Fibroblast of lung (primary cell): ENCODE measurements at regions not wholly inside any gene's neighbourhood (a gene's known extent, or its start where the extent isn't known, plus 50 kb on each side); places are given as distances from the start of the nearest gene placed in this dataset.

Experiments
- DNase-seq, 2 donors: peaks; one replicate each; pipeline versions ENCODE4 v3.0.0 to v3.0.0-alpha.2; 2010; ENCODE audit warnings: low read depth in 2 of 2
- H2AFZ ChIP-seq: 2 replicates; pipeline ENCODE4 v1.5.1; 2012; ENCODE audit warnings: low read length, control low read depth, inconsistent platforms
- H3K27ac ChIP-seq: 2 replicates; pipeline ENCODE4 v1.5.1; 2011; ENCODE audit warnings: low read length, control low read depth; ENCODE audit not compliant: insufficient read depth
- H3K27me3 ChIP-seq: 2 replicates; pipeline ENCODE4 v1.5.1; 2011; ENCODE audit warnings: mild to moderate bottlenecking, low read length; ENCODE audit not compliant: control insufficient read depth, insufficient read depth
- H3K36me3 ChIP-seq: 2 replicates; pipeline ENCODE4 v1.5.1; 2011; ENCODE audit warnings: low read length; ENCODE audit not compliant: control insufficient read depth, insufficient read depth
- H3K4me1 ChIP-seq: 2 replicates; pipeline ENCODE4 v1.5.1; 2011; ENCODE audit warnings: low read length; ENCODE audit not compliant: control insufficient read depth, insufficient read depth; ENCODE audit errors: extremely low read depth
- H3K4me2 ChIP-seq: 2 replicates; pipeline ENCODE4 v1.5.1; 2011; ENCODE audit warnings: low read length, control low read depth; ENCODE audit not compliant: insufficient read depth; ENCODE audit errors: extremely low read depth
- H3K4me3 ChIP-seq, 4 experiments: fragments of 200-600 bp in 1 of 4; sonication (generic) in 1 of 4; replicated peaks in 1 of 4; 2 replicates each; pipeline ENCODE4 v1.5.1; 2011 to 2016; ENCODE audit warnings: low read length in 4 of 4, low read depth in 3 of 4, mild to moderate bottlenecking in 3 of 4, control low read depth in 2 of 4, inconsistent platforms in 1 of 4, mixed read lengths in 1 of 4; ENCODE audit not compliant: insufficient read depth in 1 of 4; ENCODE audit errors: control extremely low read depth in 1 of 4
- H3K79me2 ChIP-seq: 2 replicates; pipeline ENCODE4 v1.5.1; 2012; ENCODE audit warnings: mild to moderate bottlenecking, low read length, inconsistent platforms; ENCODE audit not compliant: control insufficient read depth, insufficient read depth
- H3K9ac ChIP-seq: 2 replicates; pipeline ENCODE4 v1.5.1; 2011; ENCODE audit warnings: mild to moderate bottlenecking, low read length, control low read depth; ENCODE audit not compliant: insufficient read depth
- H3K9me3 ChIP-seq: 2 replicates; pipeline ENCODE4 v1.5.1; 2012; ENCODE audit warnings: low read depth, low read length; ENCODE audit not compliant: control insufficient read depth, insufficient read depth
- H4K20me1 ChIP-seq: 2 replicates; pipeline ENCODE4 v1.5.1; 2011; ENCODE audit warnings: low read length; ENCODE audit not compliant: control insufficient read depth, insufficient read depth; ENCODE audit errors: extremely low read depth
- CTCF ChIP-seq, 2 donors: IDR thresholded peaks in 1 of 2; conservative IDR thresholded peaks in 1 of 2; 1 replicate in 1 of 2; 2 replicates in 1 of 2; pipeline ENCODE4 v1.5.1; 2011 to 2012; ENCODE audit warnings: low read length in 2 of 2, control low read depth in 1 of 2, inconsistent platforms in 1 of 2, low read depth in 1 of 2, mild to moderate bottlenecking in 1 of 2
- EZH2 ChIP-seq: IDR thresholded peaks from 2 replicates; pipeline ENCODE4 v1.5.1; 2012; ENCODE audit warnings: low read length, control low read depth, mild to moderate bottlenecking; ENCODE audit errors: missing control alignments

- TF ChIP-seq EZH2 (no peak), CTCF (conservative IDR thresholded peaks at IDR 0.05 in 1 of 2, IDR thresholded peaks at IDR 0.05 in 1 of 2; ENCODE audit: low read depth in 1 of 2, low read length in 2 of 2) (no peak)
- no peaks in the 10 kb centered on the region for H3K36me3 ChIP-seq
- no peak overlapping the region for H3K4me3 ChIP-seq
- no peaks in the 10 kb centered on the region for H3K79me2 ChIP-seq
- H3K27me3 ChIP-seq, result no peaks in the 10 kb centered on the region
- H3K27ac ChIP-seq, result no peak overlapping the region
- no peak for DNase-seq
- no peak overlapping the region for H3K4me2 ChIP-seq
- no peaks in the 10 kb centered on the region for H4K20me1 ChIP-seq
- no peaks in the 10 kb centered on the region for H3K4me1 ChIP-seq
- H3K9me3 ChIP-seq, result no peaks in the 10 kb centered on the region
- H2AFZ ChIP-seq, result no peak overlapping the region
- no peak overlapping the region for H3K9ac ChIP-seq
These were observed 217.8 kb upstream of the CCN2 start for GRCh38 chr6:132168961-132169360.

- Histone ChIP-seq H3K36me3 (no peaks in the 10 kb centered on the region), H3K4me2 (no peak overlapping the region), H3K4me1 (no peaks in the 10 kb centered on the region), H2AFZ (no peak overlapping the region), H3K79me2 (no peaks in the 10 kb centered on the region), H3K9me3 (no peaks in the 10 kb centered on the region), H4K20me1 (no peaks in the 10 kb centered on the region), H3K27ac (no peak overlapping the region), H3K9ac (no peak overlapping the region), H3K4me3 (no peak overlapping the region), H3K27me3 (no peaks in the 10 kb centered on the region)
- TF ChIP-seq EZH2 (no peak), CTCF (conservative IDR thresholded peaks at IDR 0.05 in 1 of 2, IDR thresholded peaks at IDR 0.05 in 1 of 2; ENCODE audit: low read depth in 1 of 2, low read length in 2 of 2) (no peak)
- DNase-seq, result no peak
These were observed 217.0 kb upstream of the CCN2 start for GRCh38 chr6:132167929-132168892.

- Histone ChIP-seq H3K27ac (no peak overlapping the region), H3K4me3 (no peak overlapping the region), H3K4me1 (no peaks in the 10 kb centered on the region), H3K79me2 (no peaks in the 10 kb centered on the region), H3K9me3 (no peaks in the 10 kb centered on the region), H2AFZ (no peak overlapping the region), H3K36me3 (no peaks in the 10 kb centered on the region), H3K27me3 (no peaks in the 10 kb centered on the region), H4K20me1 (no peaks in the 10 kb centered on the region), H3K4me2 (no peak overlapping the region), H3K9ac (no peak overlapping the region)
- TF ChIP-seq EZH2 (no peak), CTCF (conservative IDR thresholded peaks at IDR 0.05 in 1 of 2, IDR thresholded peaks at IDR 0.05 in 1 of 2; ENCODE audit: low read depth in 1 of 2, low read length in 2 of 2) (no peak)
- no peak for DNase-seq
These were observed 215.4 kb upstream of the CCN2 start for GRCh38 chr6:132166526-132167051.
